ENCODE measurements at regions not wholly inside any gene's neighbourhood (a gene's known extent, or its start where the extent isn't known, plus 50 kb on each side); places are given as distances from the start of the nearest gene placed in this dataset.

- H3K36me3 ChIP-seq: no peaks in the 10 kb centered on the region
- no peak overlapping the region for H3K4me3 ChIP-seq
- no peaks in the 10 kb centered on the region for H3K27me3 ChIP-seq
- ATAC-seq: no peak
- WGBS, 2 donors (ENCODE audit: low coverage in 1 of 2): 69 to 71% methylated on average over 3 of the region's 3 CpGs
- H3K4me1 ChIP-seq: no peaks in the 10 kb centered on the region
- TF ChIP-seq POLR2A (IDR thresholded peaks at IDR 0.05): no peak
- no peak for TF ChIP-seq CTCF (IDR thresholded peaks at IDR 0.05)
- no peak for TF ChIP-seq POLR2AphosphoS5 (IDR thresholded peaks at IDR 0.05)
- TF ChIP-seq EP300 (IDR thresholded peaks at IDR 0.05): no peak
- H3K27ac ChIP-seq: no peak overlapping the region
- H3K9me3 ChIP-seq: no peaks in the 10 kb centered on the region
Observed at GRCh38 chr4:141435446-141436225, 200.7 kb upstream of the IL15 start.

- Histone ChIP-seq H3K9me3 (no peaks in the 10 kb centered on the region), H3K4me1 (no peaks in the 10 kb centered on the region), H3K4me3 (no peak overlapping the region), H3K36me3 (no peaks in the 10 kb centered on the region), H3K27ac (no peak overlapping the region), H3K27me3 (no peaks in the 10 kb centered on the region)
- ATAC-seq: no peak
- 80 to 84% methylated on average over 1 of the region's 1 CpG for WGBS, 2 donors (ENCODE audit: low coverage in 1 of 2)
- TF ChIP-seq POLR2A (IDR thresholded peaks at IDR 0.05): no peak
Observed at GRCh38 chr4:141439223-141439622, 197.2 kb upstream of the IL15 start.

- no peak overlapping the region for H3K27ac ChIP-seq
- ATAC-seq: no peak
- no peaks in the 10 kb centered on the region for H3K9me3 ChIP-seq
- no peaks in the 10 kb centered on the region for H3K4me1 ChIP-seq
- TF ChIP-seq POLR2A (IDR thresholded peaks at IDR 0.05) (no peak), POLR2AphosphoS5 (IDR thresholded peaks at IDR 0.05) (no peak), CTCF (IDR thresholded peaks at IDR 0.05) (no peak), EP300 (IDR thresholded peaks at IDR 0.05) (no peak)
- H3K36me3 ChIP-seq: no peaks in the 10 kb centered on the region
- WGBS, 2 donors (ENCODE audit: low coverage in 1 of 2): 67 to 83% methylated on average over 1 of the region's 1 CpG
- H3K4me3 ChIP-seq: no peak overlapping the region
- H3K27me3 ChIP-seq: no peaks in the 10 kb centered on the region
Observed at GRCh38 chr4:141447761-141448160, 188.6 kb upstream of the IL15 start.

GRCh38 chr4:141448490-141448889, 187.9 kb upstream of the IL15 start:
- WGBS, 2 donors (ENCODE audit: low coverage in 1 of 2): 57 to 58% methylated on average over 2 of the region's 2 CpGs
- Histone ChIP-seq H3K27ac (no peak overlapping the region), H3K27me3 (no peaks in the 10 kb centered on the region), H3K36me3 (no peaks in the 10 kb centered on the region), H3K4me3 (no peak overlapping the region), H3K9me3 (no peaks in the 10 kb centered on the region), H3K4me1 (no peaks in the 10 kb centered on the region)
- TF ChIP-seq CTCF (IDR thresholded peaks at IDR 0.05) (no peak), POLR2AphosphoS5 (IDR thresholded peaks at IDR 0.05) (no peak), EP300 (IDR thresholded peaks at IDR 0.05) (no peak), POLR2A (IDR thresholded peaks at IDR 0.05) (no peak)
- no peak for ATAC-seq

- 73 to 91% methylated on average over 3 of the region's 3 CpGs for WGBS, 2 donors (ENCODE audit: low coverage in 1 of 2)
- Histone ChIP-seq H3K27me3 (no peaks in the 10 kb centered on the region), H3K4me3 (no peak overlapping the region), H3K36me3 (no peaks in the 10 kb centered on the region), H3K9me3 (no peaks in the 10 kb centered on the region), H3K27ac (no peak overlapping the region), H3K4me1 (no peaks in the 10 kb centered on the region)
- no peak for ATAC-seq
- TF ChIP-seq CTCF (IDR thresholded peaks at IDR 0.05) (no peak), EP300 (IDR thresholded peaks at IDR 0.05) (no peak), POLR2A (IDR thresholded peaks at IDR 0.05) (no peak), POLR2AphosphoS5 (IDR thresholded peaks at IDR 0.05) (no peak)
Observed at GRCh38 chr4:141449927-141450326, 186.5 kb upstream of the IL15 start.

Measured in gastroesophageal sphincter (tissue), 4 donors.